Thyroid gland (tissue), 4 donors: ENCODE measurements at regions not wholly inside any gene's neighbourhood (a gene's known extent, or its start where the extent isn't known, plus 50 kb on each side); places are given as distances from the start of the nearest gene placed in this dataset.

Source experiments
- CTCF ChIP-seq, 6 experiments: fragments of 200-600 bp in 3 of 6; fragments of 450-650 bp in 3 of 6; sonication (generic) in 3 of 6; IDR thresholded peaks; one replicate each; pipeline ENCODE4 v1.5.1; 2016 to 2019; ENCODE audit warnings: antibody characterized with exemption in 6 of 6, mild to moderate bottlenecking in 2 of 6, inconsistent platforms in 1 of 6, moderate library complexity in 1 of 6
- POLR2A ChIP-seq, 2 donors: fragments of 450-650 bp; IDR thresholded peaks; one replicate each; pipeline ENCODE4 v1.6.1; 2017; ENCODE audit warnings: antibody characterized with exemption in 2 of 2, mild to moderate bottlenecking in 2 of 2, moderate library complexity in 1 of 2

- TF ChIP-seq CTCF (IDR thresholded peaks at IDR 0.05) (no peak), POLR2A (IDR thresholded peaks at IDR 0.05) (no peak)
Observed at GRCh38 chr3:127103080-127103479, 89.9 kb upstream of the PRR23E start.
